Neural progenitor cell (in vitro differentiated cells): ENCODE measurements at regions not wholly inside any gene's neighbourhood (a gene's known extent, or its start where the extent isn't known, plus 50 kb on each side); places are given as distances from the start of the nearest gene placed in this dataset.

Experiments used
- DNase-seq: peaks from one replicate; pipeline ENCODE4 v3.0.0-alpha.2; 2016; ENCODE audit warnings: low spot score
- H2AFZ ChIP-seq: fragments of 200-600 bp; sonication (generic); replicated peaks from 2 replicates; pipeline ENCODE4 v1.6.1; 2016; ENCODE audit warnings: antibody characterized with exemption
- H3F3A ChIP-seq: fragments of 200-600 bp; sonication (generic); 2 replicates; pipeline ENCODE4 v1.6.1; 2016; ENCODE audit warnings: antibody characterized with exemption, low read depth
- H3K27ac ChIP-seq: fragments of 200-600 bp; sonication (generic); 2 replicates; pipeline ENCODE4 v1.5.1; 2016; ENCODE audit warnings: mild to moderate bottlenecking
- H3K27me3 ChIP-seq: fragments of 200-600 bp; sonication (generic); 2 replicates; pipeline ENCODE4 v1.6.1; 2016; ENCODE audit warnings: mild to moderate bottlenecking, moderate library complexity
- H3K36me3 ChIP-seq: fragments of 200-600 bp; sonication (generic); 2 replicates; pipeline ENCODE4 v1.5.1; 2016
- H3K4me1 ChIP-seq: fragments of 200-600 bp; sonication (generic); 2 replicates; pipeline ENCODE4 v1.6.1; 2016; ENCODE audit warnings: mixed run types
- H3K4me2 ChIP-seq: fragments of 200-600 bp; sonication (generic); 2 replicates; pipeline ENCODE4 v1.6.1; 2016
- H3K4me3 ChIP-seq: fragments of 200-600 bp; sonication (generic); 2 replicates; pipeline ENCODE4 v1.5.1; 2016
- H3K79me2 ChIP-seq: fragments of 200-600 bp; sonication (generic); 2 replicates; pipeline ENCODE4 v1.6.1; 2016; ENCODE audit warnings: low read depth
- H3K9ac ChIP-seq: fragments of 200-600 bp; sonication (generic); 2 replicates; pipeline ENCODE4 v1.6.1; 2016
- H3K9me3 ChIP-seq: fragments of 200-600 bp; sonication (generic); 2 replicates; pipeline ENCODE4 v1.5.1; 2016; ENCODE audit warnings: low read depth
- H4K20me1 ChIP-seq: fragments of 200-600 bp; sonication (generic); 2 replicates; pipeline ENCODE4 v1.6.1; 2016; ENCODE audit warnings: low read depth
- H3K27ac Mint-ChIP-seq: 3 replicates; pipeline ENCODE4 v1.8.0; 2021; ENCODE audit warnings: mixed read lengths
- H3K27me3 Mint-ChIP-seq: 2 replicates; pipeline ENCODE4 v1.8.0; 2022; ENCODE audit warnings: low read depth, mild to moderate bottlenecking, inconsistent platforms, moderate library complexity, mixed read lengths; ENCODE audit not compliant: insufficient read depth
- H3K36me3 Mint-ChIP-seq: 3 replicates; pipeline ENCODE4 v1.8.0; 2021; ENCODE audit warnings: mixed read lengths
- H3K4me1 Mint-ChIP-seq: 3 replicates; pipeline ENCODE4 v1.8.0; 2021; ENCODE audit warnings: mixed read lengths
- H3K4me3 Mint-ChIP-seq: 3 replicates; pipeline ENCODE4 v1.8.0; 2021; ENCODE audit warnings: mild to moderate bottlenecking, moderate library complexity, mixed read lengths
- H3K9me3 Mint-ChIP-seq: 3 replicates; pipeline ENCODE4 v1.8.0; 2020; ENCODE audit warnings: mixed read lengths
- EZH2 ChIP-seq: fragments of 200-600 bp; sonication (generic); IDR thresholded peaks from 2 replicates; pipeline ENCODE4 v1.6.1; 2017; ENCODE audit warnings: antibody characterized with exemption, mild to moderate bottlenecking, moderate library complexity
- EZH2phosphoT487 ChIP-seq: fragments of 200-600 bp; sonication (generic); IDR thresholded peaks from 2 replicates; pipeline ENCODE4 v1.6.1; 2017; ENCODE audit warnings: antibody characterized with exemption
- TF ChIP-seq, protein P1 (sequence below): fragments of 200-600 bp; sonication (generic); IDR thresholded peaks from 2 replicates; pipeline ENCODE4 v1.5.1; 2017; ENCODE audit warnings: antibody characterized with exemption, mild to moderate bottlenecking

DNA sequence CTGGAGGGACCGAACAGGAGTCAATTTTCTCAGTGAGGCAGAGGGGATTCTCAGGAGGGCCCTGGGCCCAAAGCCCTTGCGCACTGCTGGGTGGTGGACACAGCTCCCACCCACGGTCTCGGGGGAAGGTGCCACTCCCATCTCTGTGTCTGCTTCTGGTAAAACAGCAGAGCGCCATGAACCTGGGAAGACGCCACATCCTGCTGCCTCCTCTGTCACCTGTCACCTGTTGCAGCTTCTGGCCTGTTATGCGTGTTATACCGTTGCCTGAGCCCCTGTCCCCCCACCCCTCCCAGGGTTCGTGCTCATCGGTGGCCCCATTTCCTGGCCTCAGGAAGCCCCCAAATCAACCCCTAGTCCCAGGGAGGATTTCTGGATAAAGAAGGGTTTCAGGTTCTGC lies 125.8 kb upstream of the AJAP1 start:
- Histone ChIP-seq H3K9ac (no peak overlapping the region), H3K4me2 (no peak overlapping the region), H4K20me1 (no peaks in the 10 kb centered on the region), H3K36me3 (no peaks in the 10 kb centered on the region), H3K4me3 (no peak overlapping the region), H3K27me3 (no peaks in the 10 kb centered on the region), H3K79me2 (no peaks in the 10 kb centered on the region), H3K27ac (no peak overlapping the region), H2AFZ (no peak overlapping the region), H3F3A (no peaks in the 10 kb centered on the region), H3K9me3 (no peaks in the 10 kb centered on the region), H3K4me1 (peaks cover 9% of the 10 kb centered on the region)
- no peak overlapping the region for H3K4me3 Mint-ChIP-seq
- TF ChIP-seq, protein P1, sequence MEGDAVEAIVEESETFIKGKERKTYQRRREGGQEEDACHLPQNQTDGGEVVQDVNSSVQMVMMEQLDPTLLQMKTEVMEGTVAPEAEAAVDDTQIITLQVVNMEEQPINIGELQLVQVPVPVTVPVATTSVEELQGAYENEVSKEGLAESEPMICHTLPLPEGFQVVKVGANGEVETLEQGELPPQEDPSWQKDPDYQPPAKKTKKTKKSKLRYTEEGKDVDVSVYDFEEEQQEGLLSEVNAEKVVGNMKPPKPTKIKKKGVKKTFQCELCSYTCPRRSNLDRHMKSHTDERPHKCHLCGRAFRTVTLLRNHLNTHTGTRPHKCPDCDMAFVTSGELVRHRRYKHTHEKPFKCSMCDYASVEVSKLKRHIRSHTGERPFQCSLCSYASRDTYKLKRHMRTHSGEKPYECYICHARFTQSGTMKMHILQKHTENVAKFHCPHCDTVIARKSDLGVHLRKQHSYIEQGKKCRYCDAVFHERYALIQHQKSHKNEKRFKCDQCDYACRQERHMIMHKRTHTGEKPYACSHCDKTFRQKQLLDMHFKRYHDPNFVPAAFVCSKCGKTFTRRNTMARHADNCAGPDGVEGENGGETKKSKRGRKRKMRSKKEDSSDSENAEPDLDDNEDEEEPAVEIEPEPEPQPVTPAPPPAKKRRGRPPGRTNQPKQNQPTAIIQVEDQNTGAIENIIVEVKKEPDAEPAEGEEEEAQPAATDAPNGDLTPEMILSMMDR, result no peak
- no peak for TF ChIP-seq EZH2
- TF ChIP-seq EZH2phosphoT487, result no peak
- H3K27me3 Mint-ChIP-seq, result peaks cover 12% of the 10 kb centered on the region
- DNase-seq, result no peak
- H3K4me1 Mint-ChIP-seq, result peaks cover 17% of the 10 kb centered on the region
- no peak overlapping the region for H3K27ac Mint-ChIP-seq
- peaks cover 2% of the 10 kb centered on the region for H3K9me3 Mint-ChIP-seq
- no peaks in the 10 kb centered on the region for H3K36me3 Mint-ChIP-seq

DNA sequence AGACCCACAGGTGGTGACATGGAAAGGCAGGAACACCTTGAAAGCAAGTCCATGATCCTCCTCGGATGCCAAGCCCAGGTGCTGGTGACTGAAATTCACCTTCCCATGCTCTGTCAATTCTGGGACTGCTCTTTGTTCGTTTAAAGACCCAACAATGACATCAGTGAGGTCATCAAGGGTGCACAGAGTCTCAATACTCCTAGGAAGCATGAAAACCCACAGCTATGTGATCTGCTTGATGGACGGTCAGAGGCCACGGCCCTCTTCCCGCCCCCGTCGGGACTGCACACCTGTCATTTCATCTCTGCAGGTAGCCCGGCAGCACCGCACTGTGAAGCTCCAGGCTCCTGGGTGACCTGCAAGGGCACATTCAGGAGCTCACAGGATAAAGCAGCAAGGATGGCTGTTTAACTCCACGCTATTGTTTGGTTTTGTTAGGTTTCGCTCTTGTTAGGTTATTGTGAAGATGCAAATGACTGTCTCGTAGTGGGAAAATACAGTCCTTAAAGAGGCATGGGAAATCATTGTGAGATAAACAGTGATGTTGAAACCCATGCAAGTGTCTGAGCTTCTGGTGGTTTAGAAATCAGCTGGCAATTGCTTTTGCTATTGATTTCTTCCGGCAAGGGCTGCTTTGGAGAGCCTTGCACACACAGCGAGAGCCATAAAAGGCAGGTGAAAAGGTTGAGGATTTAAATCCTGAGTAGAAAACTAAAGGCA lies 124.8 kb upstream of the AJAP1 start:
- H3K27ac ChIP-seq, result no peak overlapping the region
- no peaks in the 10 kb centered on the region for H3K9me3 ChIP-seq
- TF ChIP-seq EZH2 (no peak), EZH2phosphoT487 (no peak)
- TF ChIP-seq, protein P1, result no peak
- no peaks in the 10 kb centered on the region for H3K79me2 ChIP-seq
- H3K4me3 ChIP-seq, result no peak overlapping the region
- H3K36me3 Mint-ChIP-seq, result no peaks in the 10 kb centered on the region
- H3K9me3 Mint-ChIP-seq, result peaks cover 2% of the 10 kb centered on the region
- H3K4me3 Mint-ChIP-seq, result no peak overlapping the region
- peaks cover 9% of the 10 kb centered on the region for H3K4me1 ChIP-seq
- no peaks in the 10 kb centered on the region for H3K36me3 ChIP-seq
- H3K9ac ChIP-seq, result no peak overlapping the region
- DNase-seq, result peak; percentile 8
- H3F3A ChIP-seq, result no peaks in the 10 kb centered on the region
- H3K27ac Mint-ChIP-seq, result no peak overlapping the region
- H2AFZ ChIP-seq, result no peak overlapping the region
- peaks cover 10% of the 10 kb centered on the region for H3K27me3 Mint-ChIP-seq
- no peaks in the 10 kb centered on the region for H4K20me1 ChIP-seq
- peak overlapping the region; percentile 37 for H3K4me2 ChIP-seq
- peaks cover 17% of the 10 kb centered on the region for H3K4me1 Mint-ChIP-seq
- no peaks in the 10 kb centered on the region for H3K27me3 ChIP-seq

DNA sequence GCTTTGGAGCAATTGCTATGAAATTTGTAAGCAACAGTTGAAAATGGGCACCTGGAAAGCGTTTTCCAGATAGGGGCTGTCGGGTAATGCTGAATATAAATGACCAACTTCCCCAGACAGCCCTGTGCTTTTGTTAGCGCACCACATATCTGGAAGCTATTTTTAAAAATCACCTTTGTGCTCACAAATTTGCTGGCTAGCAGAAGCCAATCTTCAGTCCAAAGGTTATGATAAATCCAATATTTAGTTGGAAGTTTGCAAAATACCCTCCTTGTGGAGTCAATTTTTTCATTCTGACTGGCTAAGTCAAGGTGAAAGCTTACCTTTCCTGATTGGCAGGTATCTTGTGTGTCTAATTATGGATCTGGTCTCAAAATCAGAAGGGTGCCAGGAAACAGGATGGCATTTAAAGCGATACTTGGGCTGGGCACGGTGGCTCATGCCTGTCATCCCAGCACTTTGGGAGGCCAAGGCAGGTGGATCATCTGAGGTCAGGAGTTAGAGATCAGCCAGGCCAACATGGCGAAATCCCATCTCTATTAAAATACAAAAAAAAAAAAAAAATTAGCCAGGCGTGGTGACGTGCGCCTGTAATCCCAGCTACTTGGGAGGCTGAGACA lies 124.1 kb upstream of the AJAP1 start:
- H3K9me3 ChIP-seq, result no peaks in the 10 kb centered on the region
- no peaks in the 10 kb centered on the region for H3F3A ChIP-seq
- no peak overlapping the region for H3K27ac Mint-ChIP-seq
- no peaks in the 10 kb centered on the region for H3K27me3 ChIP-seq
- TF ChIP-seq, protein P1, result no peak
- TF ChIP-seq EZH2phosphoT487 (no peak), EZH2 (no peak)
- H3K27ac ChIP-seq, result no peak overlapping the region
- H2AFZ ChIP-seq, result no peak overlapping the region
- no peak overlapping the region for H3K4me3 Mint-ChIP-seq
- no peak overlapping the region for H3K4me2 ChIP-seq
- H3K4me1 Mint-ChIP-seq, result peaks cover 17% of the 10 kb centered on the region
- H3K27me3 Mint-ChIP-seq, result peaks cover 10% of the 10 kb centered on the region
- H3K4me3 ChIP-seq, result no peak overlapping the region
- H3K79me2 ChIP-seq, result no peaks in the 10 kb centered on the region
- peaks cover 9% of the 10 kb centered on the region for H3K4me1 ChIP-seq
- no peak for DNase-seq
- H3K36me3 Mint-ChIP-seq, result no peaks in the 10 kb centered on the region
- H3K36me3 ChIP-seq, result no peaks in the 10 kb centered on the region
- H3K9ac ChIP-seq, result no peak overlapping the region
- peaks cover 2% of the 10 kb centered on the region for H3K9me3 Mint-ChIP-seq
- no peaks in the 10 kb centered on the region for H4K20me1 ChIP-seq
